ENCODE measurements at regions not wholly inside any gene's neighbourhood (a gene's known extent, or its start where the extent isn't known, plus 50 kb on each side); places are given as distances from the start of the nearest gene placed in this dataset.
A peak's percentile ranks its signal among the peaks of the same experiment; 100 is the strongest.

DNA sequence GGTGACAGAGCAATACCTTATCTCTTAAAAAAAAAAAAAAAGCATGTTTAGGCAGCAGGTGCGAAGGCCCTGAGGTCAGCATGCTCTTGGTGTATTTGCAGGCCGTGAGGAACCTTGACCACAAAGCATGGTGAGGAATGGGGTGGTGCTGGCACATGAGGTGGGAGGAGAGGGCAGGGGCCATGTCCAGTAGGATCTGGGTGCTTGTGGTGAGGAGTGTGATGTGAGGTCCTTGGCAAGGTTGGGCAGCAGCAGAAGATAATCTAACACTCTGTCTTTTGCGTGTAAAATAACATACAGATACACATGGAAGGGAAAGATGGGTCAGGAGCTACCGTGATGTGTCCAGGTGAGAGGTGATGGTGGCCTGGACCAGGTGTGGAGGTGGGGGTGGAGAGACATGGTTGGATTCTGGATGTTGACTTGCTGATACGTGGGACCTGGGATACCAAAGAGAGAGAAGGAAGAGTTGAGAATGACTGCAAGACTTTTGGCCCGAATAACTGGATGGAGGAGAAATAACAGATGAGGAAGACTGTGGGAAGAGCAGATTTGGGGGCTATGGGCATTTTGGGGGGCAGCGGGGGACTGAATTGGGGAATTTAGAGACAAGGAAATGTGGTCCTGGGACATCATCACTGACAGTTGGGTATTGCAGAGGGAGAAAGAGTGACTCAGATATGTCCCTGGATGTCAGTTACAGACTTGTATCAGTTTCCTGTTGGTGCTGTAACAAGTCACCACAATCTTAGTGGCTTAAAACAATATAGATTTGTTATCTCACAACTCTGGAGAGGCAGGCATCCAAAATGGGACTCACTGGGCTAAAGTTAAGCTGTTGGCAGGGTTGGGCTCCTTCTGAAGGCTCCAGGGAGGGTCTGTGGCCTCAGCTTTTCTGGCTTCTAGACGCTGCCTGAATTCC, 274.9 kb downstream of the HAPSTR1 start:
- DNase-seq (ENCODE audit: low spot score) = peak; percentile 47
- Histone ChIP-seq H3K9me3 (no peaks in the 10 kb centered on the region), H3K4me3 (no peak overlapping the region), H3K4me1 (peaks cover 0 to 28% of the 10 kb centered on the region in 2 donors), H3K27me3 (no peaks in the 10 kb centered on the region), H3K36me3 (no peaks in the 10 kb centered on the region), H3K27ac (peak overlapping the region; percentile 51 to 68)
- TF ChIP-seq, protein P1, sequence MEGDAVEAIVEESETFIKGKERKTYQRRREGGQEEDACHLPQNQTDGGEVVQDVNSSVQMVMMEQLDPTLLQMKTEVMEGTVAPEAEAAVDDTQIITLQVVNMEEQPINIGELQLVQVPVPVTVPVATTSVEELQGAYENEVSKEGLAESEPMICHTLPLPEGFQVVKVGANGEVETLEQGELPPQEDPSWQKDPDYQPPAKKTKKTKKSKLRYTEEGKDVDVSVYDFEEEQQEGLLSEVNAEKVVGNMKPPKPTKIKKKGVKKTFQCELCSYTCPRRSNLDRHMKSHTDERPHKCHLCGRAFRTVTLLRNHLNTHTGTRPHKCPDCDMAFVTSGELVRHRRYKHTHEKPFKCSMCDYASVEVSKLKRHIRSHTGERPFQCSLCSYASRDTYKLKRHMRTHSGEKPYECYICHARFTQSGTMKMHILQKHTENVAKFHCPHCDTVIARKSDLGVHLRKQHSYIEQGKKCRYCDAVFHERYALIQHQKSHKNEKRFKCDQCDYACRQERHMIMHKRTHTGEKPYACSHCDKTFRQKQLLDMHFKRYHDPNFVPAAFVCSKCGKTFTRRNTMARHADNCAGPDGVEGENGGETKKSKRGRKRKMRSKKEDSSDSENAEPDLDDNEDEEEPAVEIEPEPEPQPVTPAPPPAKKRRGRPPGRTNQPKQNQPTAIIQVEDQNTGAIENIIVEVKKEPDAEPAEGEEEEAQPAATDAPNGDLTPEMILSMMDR (IDR thresholded peaks at IDR 0.05) = no peak

DNA sequence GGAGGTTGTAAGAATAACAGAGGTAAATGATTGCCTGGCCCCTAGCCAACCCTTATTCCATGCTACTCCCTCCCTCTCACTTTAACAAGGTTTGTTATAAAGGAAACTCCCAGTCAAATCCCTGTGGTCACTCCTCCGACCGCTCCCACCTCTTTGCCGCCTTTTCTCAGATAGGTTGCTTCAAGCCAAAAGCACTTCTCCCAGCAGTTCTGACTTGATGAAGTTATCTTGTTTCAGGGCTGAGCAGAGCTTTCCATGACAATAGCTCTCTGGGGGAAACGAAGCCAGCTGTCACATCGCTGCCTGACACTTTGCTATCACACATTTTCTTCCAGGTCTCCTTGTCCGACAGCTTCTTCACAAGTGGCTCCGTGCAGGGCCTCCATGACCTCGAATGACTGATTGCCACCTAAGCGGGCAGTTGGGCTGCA, 278.6 kb downstream of the HAPSTR1 start:
- H3K27ac ChIP-seq = peak overlapping the region; percentile 26 to 76
- H3K36me3 ChIP-seq = no peaks in the 10 kb centered on the region
- no peaks in the 10 kb centered on the region for H3K9me3 ChIP-seq
- DNase-seq (ENCODE audit: low spot score) = no peak
- H3K27me3 ChIP-seq = no peaks in the 10 kb centered on the region
- no peak overlapping the region for H3K4me3 ChIP-seq
- TF ChIP-seq, protein P1 (IDR thresholded peaks at IDR 0.05) = no peak
- H3K4me1 ChIP-seq = peaks cover 0 to 37% of the 10 kb centered on the region in 2 donors

DNA sequence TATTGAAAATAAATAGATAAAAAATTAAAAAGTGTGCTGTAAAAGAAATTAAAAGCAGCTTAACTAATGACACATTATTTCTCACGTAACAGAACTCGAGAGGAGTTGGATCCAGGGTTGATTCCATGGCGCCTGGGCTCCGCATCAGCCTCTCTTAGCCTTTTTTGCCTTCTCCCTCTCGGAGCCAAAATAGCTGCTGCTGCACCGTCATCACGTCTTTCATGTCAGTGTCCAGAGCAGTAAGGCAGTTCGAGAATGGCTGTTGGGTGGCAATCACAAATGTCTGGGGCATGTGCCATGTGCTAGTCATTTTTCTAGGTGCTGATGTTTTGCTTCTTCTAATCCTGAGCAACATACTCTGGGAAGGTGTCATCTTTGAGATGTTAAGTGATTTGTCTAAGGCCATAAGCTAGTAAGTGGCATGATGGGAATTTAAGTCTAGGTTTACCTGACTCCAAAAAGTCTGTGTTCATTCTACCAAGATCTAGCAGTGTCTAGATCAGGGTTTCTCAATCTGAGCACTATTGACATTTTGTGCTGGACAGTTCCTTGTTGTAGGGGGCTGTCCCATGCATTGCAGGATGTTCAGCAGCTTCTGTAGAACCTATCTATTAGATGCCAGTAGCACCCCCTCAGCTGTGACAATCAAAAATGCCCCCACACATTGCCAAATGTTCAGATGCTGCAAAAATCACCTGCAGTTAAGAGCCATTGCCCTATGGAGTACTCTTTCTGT, 280.4 kb downstream of the HAPSTR1 start:
- TF ChIP-seq, protein P1 (IDR thresholded peaks at IDR 0.05) = no peak
- Histone ChIP-seq H3K9me3 (no peaks in the 10 kb centered on the region), H3K4me3 (no peak overlapping the region), H3K4me1 (peaks cover 0 to 25% of the 10 kb centered on the region in 2 donors), H3K27ac (no peak overlapping the region), H3K36me3 (no peaks in the 10 kb centered on the region), H3K27me3 (no peaks in the 10 kb centered on the region)
- DNase-seq (ENCODE audit: low spot score) = no peak

DNA sequence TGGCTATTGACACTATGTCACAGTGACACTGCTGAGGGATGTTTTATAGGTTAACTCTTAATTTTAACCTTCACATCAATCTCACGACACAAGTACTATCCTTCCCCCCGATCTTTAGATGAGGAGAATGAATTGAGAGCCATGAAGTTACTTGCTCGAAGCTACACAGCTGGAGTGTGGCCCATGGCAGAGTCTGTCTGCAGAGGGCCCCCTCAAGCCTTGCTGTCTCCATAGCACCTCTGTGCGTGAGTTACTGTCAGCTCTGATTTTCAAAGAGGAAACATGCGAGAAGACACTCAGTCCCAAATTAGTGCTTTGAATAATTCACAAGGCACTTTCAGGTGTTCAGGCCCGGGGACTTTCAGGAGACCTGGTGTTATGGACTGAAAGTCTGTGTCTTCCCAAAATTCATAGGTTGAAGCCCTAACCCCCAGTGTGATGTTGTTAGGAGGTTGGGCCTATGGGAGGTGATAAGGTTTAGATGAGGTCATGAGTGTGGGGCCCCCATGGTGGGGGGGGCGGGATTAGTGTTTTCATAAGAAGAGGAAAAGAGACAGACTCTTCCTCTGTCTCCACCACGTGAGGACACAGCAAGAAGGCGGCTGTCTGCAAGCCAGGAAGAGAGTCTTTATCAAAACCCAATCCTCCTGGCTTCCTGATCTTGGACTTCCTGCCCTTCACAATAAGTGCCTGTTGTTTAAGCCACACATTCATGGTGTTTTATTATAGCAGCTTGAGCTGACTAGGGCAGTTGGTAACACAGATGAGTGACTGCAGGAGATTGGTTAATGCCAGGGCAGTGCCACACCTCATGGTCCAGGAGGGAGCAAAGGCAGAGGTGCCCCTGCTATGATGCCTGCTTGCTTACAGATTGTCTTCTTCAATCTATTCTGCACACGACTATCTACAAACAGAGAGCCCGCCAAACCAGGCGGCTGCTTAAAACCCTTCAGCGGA, 281.8 kb downstream of the HAPSTR1 start:
- Histone ChIP-seq H3K9me3 (no peaks in the 10 kb centered on the region), H3K4me3 (no peak overlapping the region), H3K36me3 (no peaks in the 10 kb centered on the region), H3K27me3 (no peaks in the 10 kb centered on the region), H3K4me1 (peaks cover 0 to 29% of the 10 kb centered on the region in 2 donors), H3K27ac (no peak overlapping the region)
- DNase-seq (ENCODE audit: low spot score) = no peak
- TF ChIP-seq, protein P1 (IDR thresholded peaks at IDR 0.05) = peak in 1 of 2 donors; percentile 31

DNA sequence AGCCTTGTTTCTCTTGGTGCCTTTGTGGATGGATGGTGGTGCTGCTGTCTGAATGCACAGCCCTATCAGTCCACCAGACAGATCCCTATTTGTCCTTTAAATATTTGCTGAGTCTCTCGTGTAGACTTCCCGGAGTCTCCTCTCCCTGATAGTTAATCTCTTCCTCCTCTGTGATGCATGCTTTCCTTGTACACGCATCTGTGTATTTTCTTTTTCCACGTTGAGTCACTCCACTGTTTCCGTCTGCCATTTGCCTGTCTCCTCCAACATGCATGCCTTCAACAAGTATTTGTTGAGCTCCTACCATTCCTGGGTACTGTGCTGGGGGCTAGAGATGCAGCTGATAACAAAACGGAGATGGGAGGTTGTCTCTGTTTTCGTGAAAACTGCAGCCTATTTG, 282.6 kb downstream of the HAPSTR1 start:
- Histone ChIP-seq H3K4me3 (no peak overlapping the region), H3K36me3 (no peaks in the 10 kb centered on the region), H3K9me3 (no peaks in the 10 kb centered on the region), H3K4me1 (peaks cover 0 to 34% of the 10 kb centered on the region in 2 donors), H3K27ac (no peak overlapping the region), H3K27me3 (no peaks in the 10 kb centered on the region)
- TF ChIP-seq, protein P1 (IDR thresholded peaks at IDR 0.05) = no peak
- no peak for DNase-seq (ENCODE audit: low spot score)

All from right atrium auricular region (tissue), 2 donors.